Uterus (tissue), 3 donors: ENCODE measurements at regions not wholly inside any gene's neighbourhood (a gene's known extent, or its start where the extent isn't known, plus 50 kb on each side); places are given as distances from the start of the nearest gene placed in this dataset.

Experiments used
- DNase-seq, 2 donors: peaks; one replicate each; pipeline ENCODE4 v3.0.0-alpha.2; 2019 to 2020
- H3K27ac ChIP-seq, 2 donors: fragments of 200-600 bp; sonication (generic); 1 replicate in 1 of 2; 2 replicates in 1 of 2; pipeline ENCODE4 v1.5.1; 2016 to 2018
- H3K27me3 ChIP-seq, 2 donors: fragments of 200-600 bp; sonication (generic); one replicate each; pipeline ENCODE4 v1.5.1; 2018 to 2019; ENCODE audit warnings: control low read depth in 1 of 2
- H3K36me3 ChIP-seq, 2 donors: fragments of 200-600 bp; sonication (generic); one replicate each; pipeline ENCODE4 v1.5.1; 2019; ENCODE audit warnings: control low read depth in 1 of 2
- H3K4me1 ChIP-seq, 2 donors: fragments of 200-600 bp; sonication (generic); one replicate each; pipeline ENCODE4 v1.5.1; 2018 to 2019; ENCODE audit warnings: control low read depth in 1 of 2
- H3K4me3 ChIP-seq, 2 donors: fragments of 200-600 bp; sonication (generic); 1 replicate in 1 of 2; 2 replicates in 1 of 2; pipeline ENCODE4 v1.5.1; 2018 to 2019; ENCODE audit warnings: mild to moderate bottlenecking in 1 of 2
- H3K9me3 ChIP-seq, 2 donors: fragments of 200-600 bp; sonication (generic); one replicate each; pipeline ENCODE4 v1.5.1; 2019; ENCODE audit warnings: control low read depth in 1 of 2
- CTCF ChIP-seq, 4 experiments: fragments of 200-600 bp in 2 of 4; fragments of 450-650 bp in 2 of 4; sonication (generic) in 2 of 4; IDR thresholded peaks; one replicate each; pipeline ENCODE4 v1.5.1; 2016 to 2019; ENCODE audit warnings: antibody characterized with exemption in 4 of 4, mild to moderate bottlenecking in 2 of 4, moderate library complexity in 1 of 4
- POLR2A ChIP-seq, 2 donors: fragments of 450-650 bp; IDR thresholded peaks; one replicate each; pipeline ENCODE4 v1.6.1; 2016; ENCODE audit warnings: antibody characterized with exemption in 2 of 2, mild to moderate bottlenecking in 1 of 2, moderate library complexity in 1 of 2
- intact Hi-C: fragments of 100-400 bp; cut with DNase I; formaldehyde crosslinking; loops from one replicate; pipeline ENCODE4 v1.15.1; 2023; ENCODE audit warnings: low total_unique reads
- donor health status: DM: yes; HTN: yes; CAD: no.

- Histone ChIP-seq H3K9me3 (no peaks in the 10 kb centered on the region), H3K27ac (no peak overlapping the region), H3K36me3 (no peaks in the 10 kb centered on the region), H3K4me3 (no peak overlapping the region), H3K27me3 (no peaks in the 10 kb centered on the region), H3K4me1 (no peaks in the 10 kb centered on the region)
- TF ChIP-seq POLR2A (IDR thresholded peaks at IDR 0.05) (no peak), CTCF (IDR thresholded peaks at IDR 0.05) (no peak)
- DNase-seq = no peak
- intact Hi-C loops = no loop called here
Observed at GRCh38 chr1:191592907-191593306, 565.4 kb upstream of the RGS18 start.

- no peak for DNase-seq
- intact Hi-C loops = no loop called here
Observed at GRCh38 chr1:191595170-191595569, 563.1 kb upstream of the RGS18 start.

GRCh38 chr1:191608367-191608766 lies 549.9 kb upstream of the RGS18 start:
- peaks cover 0 to 7% of the 10 kb centered on the region in 2 donors for H3K27me3 ChIP-seq
- no peaks in the 10 kb centered on the region for H3K9me3 ChIP-seq
- H3K4me3 ChIP-seq = no peak overlapping the region
- no peak for DNase-seq
- intact Hi-C loops = loop anchor here (10.0 kb wide), 1 partner anchor 1136 kb away; no protein-coding TSS in a partner anchor
- H3K4me1 ChIP-seq = no peaks in the 10 kb centered on the region
- no peaks in the 10 kb centered on the region for H3K36me3 ChIP-seq
- TF ChIP-seq POLR2A (IDR thresholded peaks at IDR 0.05) (no peak), CTCF (IDR thresholded peaks at IDR 0.05) (no peak)
- H3K27ac ChIP-seq = no peak overlapping the region

More at GRCh38 chr1:191595170-191595569, 563.1 kb upstream of the RGS18 start:
- Histone ChIP-seq H3K27me3 (no peaks in the 10 kb centered on the region), H3K27ac (no peak overlapping the region), H3K4me1 (no peaks in the 10 kb centered on the region), H3K4me3 (no peak overlapping the region), H3K36me3 (no peaks in the 10 kb centered on the region), H3K9me3 (no peaks in the 10 kb centered on the region)
- TF ChIP-seq POLR2A (IDR thresholded peaks at IDR 0.05) = no peak
- no peak for TF ChIP-seq CTCF (IDR thresholded peaks at IDR 0.05)

- DNase-seq = no peak
- no peak for TF ChIP-seq CTCF (IDR thresholded peaks at IDR 0.05)
- TF ChIP-seq POLR2A (IDR thresholded peaks at IDR 0.05) = no peak
- no peak overlapping the region for H3K27ac ChIP-seq
- H3K36me3 ChIP-seq = no peaks in the 10 kb centered on the region
- no peaks in the 10 kb centered on the region for H3K9me3 ChIP-seq
- intact Hi-C loops = loop anchor here (10.0 kb wide), 1 partner anchor 1135 kb away; no protein-coding TSS in a partner anchor
- peaks cover 0 to 7% of the 10 kb centered on the region in 2 donors for H3K27me3 ChIP-seq
- no peak overlapping the region for H3K4me3 ChIP-seq
- H3K4me1 ChIP-seq = no peaks in the 10 kb centered on the region
Observed at GRCh38 chr1:191609305-191609704, 549.0 kb upstream of the RGS18 start.

- Histone ChIP-seq H3K4me3 (no peak overlapping the region), H3K4me1 (no peaks in the 10 kb centered on the region), H3K36me3 (no peaks in the 10 kb centered on the region), H3K27ac (no peak overlapping the region), H3K27me3 (peaks cover 0 to 7% of the 10 kb centered on the region in 2 donors), H3K9me3 (no peaks in the 10 kb centered on the region)
- DNase-seq = no peak
- intact Hi-C loops = no loop called here
- TF ChIP-seq POLR2A (IDR thresholded peaks at IDR 0.05) = no peak
- no peak for TF ChIP-seq CTCF (IDR thresholded peaks at IDR 0.05)
Observed at GRCh38 chr1:191615101-191615821, 543.0 kb upstream of the RGS18 start.
